ENCODE measurements at regions not wholly inside any gene's neighbourhood (a gene's known extent, or its start where the extent isn't known, plus 50 kb on each side); places are given as distances from the start of the nearest gene placed in this dataset.
"Not testable (repeated sequence)": the region's sequence is repeated elsewhere in the genome, so short reads cannot be mapped to it uniquely, and the experiment has no call there.

DNA sequence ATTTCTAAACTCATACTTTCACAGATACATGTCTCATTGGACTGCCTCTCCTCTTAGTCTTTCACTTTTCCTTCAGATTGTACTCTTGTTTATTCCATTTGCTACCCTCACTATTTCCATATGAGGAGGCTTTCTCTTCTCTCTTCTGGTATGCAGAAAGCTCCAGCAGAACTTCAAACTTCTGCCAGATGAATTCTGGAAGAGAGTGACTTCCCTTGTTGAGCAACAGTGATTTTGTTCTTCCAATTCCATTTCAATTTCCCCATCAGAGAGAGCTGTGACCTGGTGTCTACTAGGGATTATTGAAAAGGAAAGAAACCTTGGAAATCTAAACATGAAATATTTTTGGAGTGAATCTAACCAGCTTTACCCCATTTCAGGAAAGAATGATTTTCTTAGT, 523.2 kb upstream of the ZNF717 start:
- Histone ChIP-seq H3K36me3 (ENCODE audit: low read depth) (no peaks in the 10 kb centered on the region), H4K20me1 (ENCODE audit: insufficient read depth) (no peaks in the 10 kb centered on the region)

DNA sequence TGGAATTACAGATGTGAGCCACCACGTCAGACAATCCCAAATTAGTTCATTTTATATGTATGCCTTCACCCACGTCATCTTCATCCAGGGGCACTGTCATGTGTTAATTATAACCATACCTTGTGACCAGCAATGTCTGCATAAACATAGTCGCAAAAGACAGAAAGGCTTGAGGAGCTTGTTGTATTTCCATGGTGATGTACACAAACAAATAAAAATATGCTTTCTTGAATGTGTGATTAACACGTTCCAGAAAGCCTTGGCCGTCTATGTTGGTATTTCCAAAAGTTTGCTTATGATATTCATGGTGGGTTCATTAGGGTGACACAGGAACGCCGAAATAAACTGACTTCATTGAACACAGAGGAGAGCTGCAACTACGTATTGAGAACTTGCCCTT, 524.7 kb upstream of the ZNF717 start:
- no peak overlapping the region for H3K4me2 ChIP-seq
- no peaks in the 10 kb centered on the region for H3F3A ChIP-seq (ENCODE audit: insufficient read depth, low read depth)
- no peaks in the 10 kb centered on the region for H4K20me1 ChIP-seq (ENCODE audit: insufficient read depth)
- no TSS peak for BruUV-seq (replicated peaks)
- H3K27ac ChIP-seq, result no peak overlapping the region
- H2AFZ ChIP-seq, result no peak overlapping the region
- no peaks in the 10 kb centered on the region for H3K36me3 ChIP-seq (ENCODE audit: low read depth)
- TF ChIP-seq EZH2 (IDR thresholded peaks at IDR 0.05; ENCODE audit: low read depth), result no peak
- no peak overlapping the region for H3K4me3 ChIP-seq
- POLR2A ChIA-PET (ENCODE audit: unreplicated experiment), result no interaction called here
- CTCF ChIA-PET, result no interaction called here
- H3K9me2 ChIP-seq (ENCODE audit: insufficient read depth), result no peaks in the 10 kb centered on the region
- intact Hi-C loops (cut with micrococcal nuclease; ENCODE audit: unreplicated experiment), result no loop called here
- H3K27me3 ChIP-seq (ENCODE audit: insufficient read depth, low read depth), result 0 out of 2 replicates have a peak, but pooled peaks cover 6% of the 10 kb centered on the region
- no peaks in the 10 kb centered on the region; the same call in 1 of the 2 replicates for H3K9me3 ChIP-seq (ENCODE audit: insufficient read depth, low read depth)
- DNase-seq, result no peak
- no peaks in the 10 kb centered on the region for H3K4me1 ChIP-seq (replicated peaks; ENCODE audit: insufficient read depth)
- no peaks in the 10 kb centered on the region for H3K79me2 ChIP-seq (ENCODE audit: low read depth)

More for the DNA sequence above, 523.2 kb upstream of the ZNF717 start:
- ChIA-PET CTCF (no interaction called here), POLR2A (ENCODE audit: unreplicated experiment) (no interaction called here)
- no peaks in the 10 kb centered on the region for H3K9me2 ChIP-seq (ENCODE audit: insufficient read depth)
- no peaks in the 10 kb centered on the region for H3K79me2 ChIP-seq (ENCODE audit: low read depth)
- BruUV-seq (replicated peaks), result no TSS peak
- no peak overlapping the region for H2AFZ ChIP-seq
- H3K4me3 ChIP-seq, result no peak overlapping the region
- no peak for DNase-seq
- no peaks in the 10 kb centered on the region for H3F3A ChIP-seq (ENCODE audit: insufficient read depth, low read depth)
- H3K27ac ChIP-seq, result no peak overlapping the region
- no peak overlapping the region for H3K4me2 ChIP-seq
- H3K4me1 ChIP-seq (replicated peaks; ENCODE audit: insufficient read depth), result no peaks in the 10 kb centered on the region
- TF ChIP-seq, protein P1, sequence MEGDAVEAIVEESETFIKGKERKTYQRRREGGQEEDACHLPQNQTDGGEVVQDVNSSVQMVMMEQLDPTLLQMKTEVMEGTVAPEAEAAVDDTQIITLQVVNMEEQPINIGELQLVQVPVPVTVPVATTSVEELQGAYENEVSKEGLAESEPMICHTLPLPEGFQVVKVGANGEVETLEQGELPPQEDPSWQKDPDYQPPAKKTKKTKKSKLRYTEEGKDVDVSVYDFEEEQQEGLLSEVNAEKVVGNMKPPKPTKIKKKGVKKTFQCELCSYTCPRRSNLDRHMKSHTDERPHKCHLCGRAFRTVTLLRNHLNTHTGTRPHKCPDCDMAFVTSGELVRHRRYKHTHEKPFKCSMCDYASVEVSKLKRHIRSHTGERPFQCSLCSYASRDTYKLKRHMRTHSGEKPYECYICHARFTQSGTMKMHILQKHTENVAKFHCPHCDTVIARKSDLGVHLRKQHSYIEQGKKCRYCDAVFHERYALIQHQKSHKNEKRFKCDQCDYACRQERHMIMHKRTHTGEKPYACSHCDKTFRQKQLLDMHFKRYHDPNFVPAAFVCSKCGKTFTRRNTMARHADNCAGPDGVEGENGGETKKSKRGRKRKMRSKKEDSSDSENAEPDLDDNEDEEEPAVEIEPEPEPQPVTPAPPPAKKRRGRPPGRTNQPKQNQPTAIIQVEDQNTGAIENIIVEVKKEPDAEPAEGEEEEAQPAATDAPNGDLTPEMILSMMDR (conservative IDR thresholded peaks at IDR 0.05), result no peak
- no peak for TF ChIP-seq EZH2 (IDR thresholded peaks at IDR 0.05; ENCODE audit: low read depth)
- intact Hi-C loops (cut with micrococcal nuclease; ENCODE audit: unreplicated experiment), result no loop called here
- 0 out of 2 replicates have a peak, but pooled peaks cover 6% of the 10 kb centered on the region for H3K27me3 ChIP-seq (ENCODE audit: insufficient read depth, low read depth)
- no peaks in the 10 kb centered on the region for H3K9me3 ChIP-seq (ENCODE audit: insufficient read depth, low read depth)

DNA sequence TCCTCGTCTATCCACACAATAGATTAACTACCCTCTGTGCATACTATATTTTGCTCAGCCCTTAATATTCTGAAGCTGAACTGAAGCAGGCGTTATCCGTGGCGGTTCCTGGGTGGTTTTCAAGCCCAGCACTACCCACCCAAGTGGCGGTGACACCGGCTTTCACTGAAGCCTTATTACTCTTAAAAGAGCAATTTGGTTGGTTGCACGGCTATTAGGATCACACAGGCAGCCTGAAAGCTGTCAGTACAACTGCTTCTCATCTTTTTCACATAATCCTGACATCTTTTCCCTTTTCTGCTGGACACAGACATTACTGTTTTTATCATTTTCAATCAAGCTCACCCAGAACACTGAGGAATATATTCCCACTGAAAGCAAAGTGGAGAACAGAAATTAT, 525.3 kb upstream of the ZNF717 start:
- TF ChIP-seq, protein P1 (conservative IDR thresholded peaks at IDR 0.05), result no peak
- TF ChIP-seq EZH2 (IDR thresholded peaks at IDR 0.05; ENCODE audit: low read depth), result no peak
- Histone ChIP-seq H4K20me1 (ENCODE audit: insufficient read depth) (no peaks in the 10 kb centered on the region), H3K9me3 (ENCODE audit: insufficient read depth, low read depth) (no peaks in the 10 kb centered on the region; the same call in 1 of the 2 replicates), H3K36me3 (ENCODE audit: low read depth) (no peaks in the 10 kb centered on the region), H3K9me2 (ENCODE audit: insufficient read depth) (no peaks in the 10 kb centered on the region), H3K4me2 (no peak overlapping the region), H3F3A (ENCODE audit: insufficient read depth, low read depth) (no peaks in the 10 kb centered on the region), H2AFZ (no peak overlapping the region), H3K27ac (no peak overlapping the region), H3K27me3 (ENCODE audit: insufficient read depth, low read depth) (0 out of 2 replicates have a peak, but pooled peaks cover 6% of the 10 kb centered on the region), H3K4me3 (no peak overlapping the region), H3K79me2 (ENCODE audit: low read depth) (no peaks in the 10 kb centered on the region), H3K4me1 (replicated peaks; ENCODE audit: insufficient read depth) (no peaks in the 10 kb centered on the region)
- POLR2A ChIA-PET (ENCODE audit: unreplicated experiment), result no interaction called here
- intact Hi-C loops (cut with micrococcal nuclease; ENCODE audit: unreplicated experiment), result no loop called here
- BruUV-seq (replicated peaks), result no TSS peak
- DNase-seq, result no peak
- CTCF ChIA-PET, result no interaction called here

DNA sequence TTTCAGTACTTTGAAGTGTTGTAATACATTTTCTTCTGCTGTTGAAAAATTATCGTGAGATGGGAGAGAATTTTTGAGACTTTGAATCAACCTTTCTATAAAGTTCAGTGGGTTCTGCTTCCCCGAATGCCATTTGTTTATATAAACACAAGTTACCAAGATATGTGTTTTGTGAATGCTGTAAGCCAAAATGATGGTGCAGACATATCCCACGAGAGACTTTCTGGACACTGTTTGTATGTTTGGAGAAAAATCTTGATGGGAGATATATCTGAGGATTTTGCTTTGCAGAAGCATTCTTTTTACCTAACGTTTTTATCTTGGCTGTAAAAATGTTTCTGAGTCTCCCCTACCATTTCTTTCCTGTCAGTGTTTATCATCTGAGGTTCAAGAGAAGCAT, 526.6 kb upstream of the ZNF717 start:
- no peaks in the 10 kb centered on the region for H3K36me3 ChIP-seq (ENCODE audit: low read depth)
- no peak overlapping the region for H3K27ac ChIP-seq
- BruUV-seq (replicated peaks), result no TSS peak
- H3K79me2 ChIP-seq (ENCODE audit: low read depth), result no peaks in the 10 kb centered on the region
- H3K4me1 ChIP-seq (replicated peaks; ENCODE audit: insufficient read depth), result no peaks in the 10 kb centered on the region
- no peak for TF ChIP-seq EZH2 (IDR thresholded peaks at IDR 0.05; ENCODE audit: low read depth)
- TF ChIP-seq, protein P1 (conservative IDR thresholded peaks at IDR 0.05), result no peak
- no peak overlapping the region for H2AFZ ChIP-seq
- no peaks in the 10 kb centered on the region for H4K20me1 ChIP-seq (ENCODE audit: insufficient read depth)
- 0 out of 2 replicates have a peak, but pooled peaks cover 6% of the 10 kb centered on the region for H3K27me3 ChIP-seq (ENCODE audit: insufficient read depth, low read depth)
- ChIA-PET POLR2A (ENCODE audit: unreplicated experiment) (no interaction called here), CTCF (no interaction called here)
- H3K4me2 ChIP-seq, result no peak overlapping the region
- intact Hi-C loops (cut with micrococcal nuclease; ENCODE audit: unreplicated experiment), result no loop called here
- no peak overlapping the region for H3K4me3 ChIP-seq
- no peak for DNase-seq
- H3K9me2 ChIP-seq (ENCODE audit: insufficient read depth), result no peaks in the 10 kb centered on the region
- no peaks in the 10 kb centered on the region; the same call in 1 of the 2 replicates for H3K9me3 ChIP-seq (ENCODE audit: insufficient read depth, low read depth)
- H3F3A ChIP-seq (ENCODE audit: insufficient read depth, low read depth), result no peaks in the 10 kb centered on the region

DNA sequence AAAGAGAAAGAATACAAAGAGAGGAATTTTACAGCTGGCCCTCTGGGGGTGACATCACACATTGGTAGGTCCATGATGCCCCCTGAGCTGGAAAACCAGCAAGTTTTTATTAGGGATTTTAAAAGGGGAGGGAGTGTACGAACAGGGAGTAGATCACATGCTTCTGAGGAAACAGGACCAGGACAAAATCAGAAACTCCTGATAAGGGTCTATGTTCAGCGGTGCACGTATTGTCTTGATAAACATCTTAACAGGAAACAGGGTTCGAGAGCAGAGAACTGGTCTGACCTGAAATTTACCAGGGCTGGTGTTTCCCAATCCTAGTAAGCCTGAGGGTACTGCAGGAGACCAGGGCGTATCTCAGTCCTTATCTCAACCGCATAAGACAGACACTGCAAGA, 530.6 kb upstream of the ZNF717 start:
- H3K9me3 ChIP-seq (ENCODE audit: insufficient read depth, low read depth); intact Hi-C loops (cut with micrococcal nuclease; ENCODE audit: unreplicated experiment): not testable (repeated sequence)

More for the DNA sequence above, 530.6 kb upstream of the ZNF717 start:
- H3K36me3 ChIP-seq (ENCODE audit: low read depth); H3K4me3 ChIP-seq; H3F3A ChIP-seq (ENCODE audit: insufficient read depth, low read depth); H3K27ac ChIP-seq; DNase-seq; BruUV-seq (replicated peaks); H3K79me2 ChIP-seq (ENCODE audit: low read depth); POLR2A ChIA-PET (ENCODE audit: unreplicated experiment); H3K9me2 ChIP-seq (ENCODE audit: insufficient read depth); H3K4me2 ChIP-seq; H3K27me3 ChIP-seq (ENCODE audit: insufficient read depth, low read depth); H3K4me1 ChIP-seq (replicated peaks; ENCODE audit: insufficient read depth); H4K20me1 ChIP-seq (ENCODE audit: insufficient read depth); H2AFZ ChIP-seq; CTCF ChIA-PET: not testable (repeated sequence)

Data from PC-9 (cell line).